Smooth muscle cell (in vitro differentiated cells): ENCODE measurements at regions not wholly inside any gene's neighbourhood (a gene's known extent, or its start where the extent isn't known, plus 50 kb on each side); places are given as distances from the start of the nearest gene placed in this dataset.

ENCODE experiments used
- DNase-seq: peaks from one replicate; lab custom pipeline; 2025; ENCODE audit not compliant: unreplicated experiment; lab: John Stamatoyannopoulos, UW
- H2AFZ ChIP-seq: fragments of 200-600 bp; sonication (generic); 2 replicates; pipeline ENCODE4 v1.6.0; 2016; ENCODE audit warnings: antibody characterized with exemption, low read depth, mild to moderate bottlenecking
- H3F3A ChIP-seq: fragments of 200-600 bp; sonication (generic); 2 replicates; pipeline ENCODE4 v1.6.0; 2017; ENCODE audit warnings: antibody characterized with exemption, low read depth
- H3K27ac ChIP-seq: fragments of 200-600 bp; sonication (generic); 2 replicates; pipeline ENCODE4 v1.5.1; 2016; ENCODE audit warnings: low read depth, mild to moderate bottlenecking
- H3K27me3 ChIP-seq: fragments of 200-600 bp; sonication (generic); 2 replicates; pipeline ENCODE4 v1.6.1; 2016; ENCODE audit warnings: low read depth, mild to moderate bottlenecking
- H3K36me3 ChIP-seq: fragments of 200-600 bp; sonication (generic); 2 replicates; pipeline ENCODE4 v1.5.1; 2016; ENCODE audit warnings: low read depth
- H3K4me1 ChIP-seq: fragments of 200-600 bp; sonication (generic); 2 replicates; pipeline ENCODE4 v1.5.1; 2016; ENCODE audit warnings: low read depth
- H3K4me2 ChIP-seq: fragments of 200-600 bp; sonication (generic); 2 replicates; pipeline ENCODE4 v1.6.0; 2016; ENCODE audit warnings: mild to moderate bottlenecking
- H3K4me3 ChIP-seq: fragments of 200-600 bp; sonication (generic); 2 replicates; pipeline ENCODE4 v1.5.1; 2016; ENCODE audit warnings: mild to moderate bottlenecking
- H3K79me2 ChIP-seq: fragments of 200-600 bp; sonication (generic); 2 replicates; pipeline ENCODE4 v1.6.0; 2016; ENCODE audit warnings: low read depth, mild to moderate bottlenecking
- H3K9ac ChIP-seq: fragments of 200-600 bp; sonication (generic); 2 replicates; pipeline ENCODE4 v1.6.0; 2016; ENCODE audit warnings: low read depth
- H3K9me3 ChIP-seq: fragments of 200-600 bp; sonication (generic); replicated peaks from 2 replicates; pipeline ENCODE4 v1.5.1; 2016; ENCODE audit warnings: low read depth
- H4K20me1 ChIP-seq: fragments of 200-600 bp; sonication (generic); 2 replicates; pipeline ENCODE4 v1.6.0; 2016; ENCODE audit warnings: low read depth
- CTCF ChIP-seq: fragments of 200-600 bp; sonication (generic); IDR thresholded peaks from 2 replicates; pipeline ENCODE4 v1.5.1; 2017; ENCODE audit warnings: borderline replicate concordance, mild to moderate bottlenecking, antibody characterized with exemption; ENCODE audit not compliant: insufficient read depth, poor library complexity, severe bottlenecking
- WGBS: methylation state at CpG from one replicate; pipeline ENCODE4 v1.1.7; 2016; ENCODE audit warnings: low lambda C conversion rate; 5-methylcytosine and 5-hydroxymethylcytosine counted together

GRCh38 chr15:100737214-100737613 is 134.8 kb downstream of the ASB7 start:
- no peak for DNase-seq
- H3K36me3 ChIP-seq = no peaks in the 10 kb centered on the region
- TF ChIP-seq CTCF = no peak
- H3K79me2 ChIP-seq = no peaks in the 10 kb centered on the region
- no peak overlapping the region for H3K27ac ChIP-seq
- H3K27me3 ChIP-seq = no peaks in the 10 kb centered on the region
- no peaks in the 10 kb centered on the region for H3F3A ChIP-seq
- no peak overlapping the region for H2AFZ ChIP-seq
- no peaks in the 10 kb centered on the region for H3K9me3 ChIP-seq
- H4K20me1 ChIP-seq = no peaks in the 10 kb centered on the region
- 91% methylated on average over 12 of the region's 12 CpGs for WGBS
- H3K4me1 ChIP-seq = peaks cover 4% of the 10 kb centered on the region
- no peak overlapping the region for H3K4me2 ChIP-seq
- H3K4me3 ChIP-seq = no peak overlapping the region
- no peak overlapping the region for H3K9ac ChIP-seq

GRCh38 chr15:100738614-100739013 is 136.2 kb downstream of the ASB7 start:
- no peak overlapping the region for H3K4me3 ChIP-seq
- no peaks in the 10 kb centered on the region for H3K27me3 ChIP-seq
- no peaks in the 10 kb centered on the region for H3K36me3 ChIP-seq
- H3K9me3 ChIP-seq = no peaks in the 10 kb centered on the region
- H3K9ac ChIP-seq = no peak overlapping the region
- no peaks in the 10 kb centered on the region for H4K20me1 ChIP-seq
- no peak overlapping the region for H3K4me2 ChIP-seq
- H3K4me1 ChIP-seq = no peaks in the 10 kb centered on the region
- no peaks in the 10 kb centered on the region for H3F3A ChIP-seq
- DNase-seq = no peak
- TF ChIP-seq CTCF = no peak
- WGBS = 94% methylated on average over 5 of the region's 5 CpGs
- no peak overlapping the region for H3K27ac ChIP-seq
- H3K79me2 ChIP-seq = no peaks in the 10 kb centered on the region
- H2AFZ ChIP-seq = no peak overlapping the region

GRCh38 chr15:100740138-100740537 is 137.7 kb downstream of the ASB7 start:
- no peak for DNase-seq
- WGBS = 77% methylated on average over 2 of the region's 2 CpGs
- H3K4me3 ChIP-seq = no peak overlapping the region
- H3K27ac ChIP-seq = no peak overlapping the region
- no peak overlapping the region for H3K9ac ChIP-seq
- no peaks in the 10 kb centered on the region for H3K9me3 ChIP-seq
- H3F3A ChIP-seq = no peaks in the 10 kb centered on the region
- H3K4me1 ChIP-seq = no peaks in the 10 kb centered on the region
- H3K4me2 ChIP-seq = no peak overlapping the region
- no peaks in the 10 kb centered on the region for H4K20me1 ChIP-seq
- H3K36me3 ChIP-seq = no peaks in the 10 kb centered on the region
- H3K79me2 ChIP-seq = no peaks in the 10 kb centered on the region
- H3K27me3 ChIP-seq = no peaks in the 10 kb centered on the region
- no peak overlapping the region for H2AFZ ChIP-seq
- TF ChIP-seq CTCF = no peak

GRCh38 chr15:100751585-100751984 is 128.0 kb upstream of the ALDH1A3 start:
- Histone ChIP-seq H3F3A (no peaks in the 10 kb centered on the region), H3K9ac (no peak overlapping the region), H4K20me1 (no peaks in the 10 kb centered on the region), H3K27me3 (no peaks in the 10 kb centered on the region), H3K4me3 (no peak overlapping the region), H3K4me1 (no peaks in the 10 kb centered on the region), H3K27ac (no peak overlapping the region), H3K79me2 (no peaks in the 10 kb centered on the region), H3K9me3 (no peaks in the 10 kb centered on the region), H3K4me2 (no peak overlapping the region), H2AFZ (no peak overlapping the region), H3K36me3 (no peaks in the 10 kb centered on the region)
- WGBS = 96% methylated on average over 3 of the region's 3 CpGs
- no peak for TF ChIP-seq CTCF
- no peak for DNase-seq
